ENCODE measurements at regions not wholly inside any gene's neighbourhood (a gene's known extent, or its start where the extent isn't known, plus 50 kb on each side); places are given as distances from the start of the nearest gene placed in this dataset.

DNA sequence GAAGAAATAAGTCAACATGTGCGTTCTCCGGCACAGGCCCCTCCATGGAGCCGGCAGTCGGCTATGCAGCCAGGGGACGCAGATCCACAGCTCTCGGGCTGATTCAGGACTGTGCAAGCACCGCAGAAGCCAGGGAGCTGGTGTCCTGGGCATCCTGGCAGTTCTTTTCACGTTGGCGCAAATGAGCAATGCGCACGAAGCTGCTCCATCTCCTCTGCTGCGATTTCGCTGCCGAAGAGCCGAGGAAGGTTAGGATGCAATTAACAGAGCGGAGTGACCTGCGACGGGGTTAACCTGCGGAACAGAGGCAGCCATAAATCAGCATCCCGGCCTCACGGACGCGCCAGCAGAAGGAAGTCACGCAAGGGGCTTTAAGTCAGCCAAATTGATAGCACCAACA lies 107.1 kb upstream of the POU3F3 start:
- TF ChIP-seq CTCF (IDR thresholded peaks at IDR 0.05; ENCODE audit: poor library complexity, severe bottlenecking) (no peak), EP300 (conservative IDR thresholded peaks at IDR 0.05; ENCODE audit: poor library complexity, severe bottlenecking) (no peak), POLR2AphosphoS5 (IDR thresholded peaks at IDR 0.05) (no peak), EZH2 (IDR thresholded peaks at IDR 0.05; ENCODE audit: borderline replicate concordance, insufficient read depth, low read length, poor library complexity, severe bottlenecking) (no peak), TAF1 (IDR thresholded peaks at IDR 0.05; ENCODE audit: low read depth) (no peak), RAD21 (conservative IDR thresholded peaks at IDR 0.05) (no peak)
